HG03135 (cell line): ENCODE measurements at regions not wholly inside any gene's neighbourhood (a gene's known extent, or its start where the extent isn't known, plus 50 kb on each side); places are given as distances from the start of the nearest gene placed in this dataset.

Source experiments
- ATAC-seq: cut with Tn5 transposase; IDR thresholded peaks from one replicate; pipeline ENCODE4 v1.9.1; 2021; ENCODE audit warnings: mild to moderate bottlenecking, moderate library complexity; ENCODE audit not compliant: unreplicated experiment

GRCh38 chr1:188889166-188889565, 1588.5 kb downstream of the BRINP3 start:
- no peak for ATAC-seq

- no peak for ATAC-seq
These were observed 1585.7 kb downstream of the BRINP3 start for GRCh38 chr1:188891958-188892357.

- no peak for ATAC-seq
These were observed 1582.1 kb downstream of the BRINP3 start for GRCh38 chr1:188895611-188896010.

- ATAC-seq = no peak
These were observed 1574.4 kb downstream of the BRINP3 start for GRCh38 chr1:188903241-188903640.

- no peak for ATAC-seq
These were observed 1573.5 kb downstream of the BRINP3 start for GRCh38 chr1:188904201-188904600.

- ATAC-seq = no peak
These were observed 1570.6 kb downstream of the BRINP3 start for GRCh38 chr1:188906921-188907641.

GRCh38 chr1:188930382-188930781, 1547.3 kb downstream of the BRINP3 start:
- no peak for ATAC-seq

- ATAC-seq = no peak
These were observed 1546.2 kb downstream of the BRINP3 start for GRCh38 chr1:188931506-188931905.

GRCh38 chr1:188937965-188938551, 1539.6 kb downstream of the BRINP3 start:
- no peak for ATAC-seq

GRCh38 chr1:188941986-188942385, 1535.7 kb downstream of the BRINP3 start:
- ATAC-seq = no peak

GRCh38 chr1:188949701-188950100, 1528.0 kb downstream of the BRINP3 start:
- no peak for ATAC-seq

GRCh38 chr1:188958461-188959115, 1519.1 kb downstream of the BRINP3 start:
- ATAC-seq = no peak

- no peak for ATAC-seq
These were observed 1490.8 kb downstream of the BRINP3 start for GRCh38 chr1:188986745-188987417.

- ATAC-seq = no peak
These were observed 1489.1 kb downstream of the BRINP3 start for GRCh38 chr1:188988589-188988988.

GRCh38 chr1:188991221-188991930, 1486.3 kb downstream of the BRINP3 start:
- ATAC-seq = no peak

- ATAC-seq = no peak
These were observed 1469.8 kb downstream of the BRINP3 start for GRCh38 chr1:189007824-189008223.

- no peak for ATAC-seq
These were observed 1456.1 kb downstream of the BRINP3 start for GRCh38 chr1:189021577-189021976.

- no peak for ATAC-seq
These were observed 1455.6 kb downstream of the BRINP3 start for GRCh38 chr1:189022015-189022414.

- ATAC-seq = no peak
These were observed 1450.2 kb downstream of the BRINP3 start for GRCh38 chr1:189027512-189027911.

- ATAC-seq = no peak
These were observed 1444.5 kb downstream of the BRINP3 start for GRCh38 chr1:189033169-189033568.

GRCh38 chr1:189036628-189037027, 1441.0 kb downstream of the BRINP3 start:
- ATAC-seq = no peak
